A549 (cell line): ENCODE measurements at regions not wholly inside any gene's neighbourhood (a gene's known extent, or its start where the extent isn't known, plus 50 kb on each side); places are given as distances from the start of the nearest gene placed in this dataset.

Experiments used
- ATAC-seq, 2 experiments: fragments of 200-7000 bp in 1 of 2; fragments of >200 bp in 1 of 2; cut with Nextera tagmentation in 1 of 2; cut with Tn5 transposase in 1 of 2; 3 replicates each; pipeline versions ENCODE4 v1.8.0 to v1.9.1; 2018 to 2020; ENCODE audit warnings: mild to moderate bottlenecking in 1 of 2, moderate library complexity in 1 of 2
- CTCF ChIA-PET: fragments of 300-600 bp; sonication (Branson Sonifier 250); formaldehyde crosslinking; extraction: SDS; loops from one replicate; lab custom pipeline; 2021; ENCODE audit warnings: antibody characterized with exemption, inconsistent platforms; lab: Yijun Ruan, JAX
- POLR2A ChIA-PET: fragments of 350-600 bp; formaldehyde crosslinking; extraction: SDS; loops from one replicate; lab custom pipeline; 2021; ENCODE audit warnings: antibody characterized with exemption, inconsistent platforms; lab: Yijun Ruan, JAX
- DNase-seq, 2 experiments: peaks; one replicate each; pipeline versions ENCODE4 v3.0.0 to v3.0.0-alpha.2; 2011 to 2016; ENCODE audit warnings: low read depth in 1 of 2, low spot score in 1 of 2
- FAIRE-seq: peaks from 2 replicates; lab custom pipeline; 2011; peaks lifted over from hg19 to GRCh38; lab: Jason Lieb, UNC
- H3K27ac ChIP-seq, 2 experiments: fragments of >200 bp; sonication (Bioruptor Twin); formaldehyde crosslinking; 3 replicates each; pipeline ENCODE4 v1.5.1; 2016 to 2017
- H3K4me1 ChIP-seq: fragments of >200 bp; sonication (Bioruptor Twin); formaldehyde crosslinking; 3 replicates; pipeline ENCODE4 v1.6.1; 2016
- H3K4me2 ChIP-seq: fragments of >200 bp; sonication (Bioruptor Twin); formaldehyde crosslinking; 3 replicates; pipeline ENCODE4 v1.6.1; 2016
- H3K4me3 ChIP-seq: fragments of >200 bp; sonication (Bioruptor Twin); formaldehyde crosslinking; 3 replicates; pipeline ENCODE4 v1.5.1; 2016
- H3K9me3 ChIP-seq: fragments of >200 bp; sonication (Bioruptor Twin); formaldehyde crosslinking; 3 replicates; pipeline ENCODE4 v1.6.1; 2016
- ATOH8 ChIP-seq: fragments of 250-450 bp; sonication (Bioruptor Pico); IDR thresholded peaks from 2 replicates; pipeline ENCODE4 v1.5.0; 2020; ENCODE audit warnings: low read depth, mild to moderate bottlenecking, moderate library complexity
- CEBPB ChIP-seq, 2 experiments: fragments of >200 bp in 1 of 2; sonication (Bioruptor Twin) in 1 of 2; formaldehyde crosslinking in 1 of 2; IDR thresholded peaks; 2 replicates each; pipeline ENCODE4 v1.6.1; 2012 to 2016
- CHD4 ChIP-seq: fragments of 200-600 bp; sonication (generic); IDR thresholded peaks from 2 replicates; pipeline ENCODE4 v1.6.1; 2016; ENCODE audit warnings: antibody characterized with exemption, mild to moderate bottlenecking, borderline replicate concordance
- EHMT2 ChIP-seq: fragments of 200-600 bp; sonication (generic); IDR thresholded peaks from 2 replicates; pipeline ENCODE4 v1.6.1; 2016; ENCODE audit warnings: antibody characterized with exemption, low read depth, mild to moderate bottlenecking, moderate library complexity
- ELK1 ChIP-seq: fragments of 150-350 bp; IDR thresholded peaks from 2 replicates; pipeline ENCODE4 v1.6.1; 2014; ENCODE audit warnings: low read depth, mild to moderate bottlenecking, low read length
- EP300 ChIP-seq, 2 experiments: fragments of >200 bp; sonication (Bioruptor Twin); formaldehyde crosslinking; IDR thresholded peaks; 2 replicates in 1 of 2; 3 replicates in 1 of 2; pipeline ENCODE4 v1.6.1; 2016 to 2017
- ESRRA ChIP-seq: fragments of 150-350 bp; IDR thresholded peaks from 2 replicates; pipeline ENCODE4 v1.6.1; 2014; ENCODE audit warnings: mild to moderate bottlenecking, low read length, borderline replicate concordance
- FOSB ChIP-seq: fragments of 250-450 bp; sonication (Bioruptor Pico); IDR thresholded peaks from 2 replicates; pipeline ENCODE4 v1.5.0; 2020; ENCODE audit warnings: mild to moderate bottlenecking, moderate library complexity
- HEYL ChIP-seq: fragments of 250-450 bp; sonication (Bioruptor Pico); IDR thresholded peaks from 2 replicates; pipeline ENCODE4 v1.8.0; 2021; ENCODE audit warnings: mild to moderate bottlenecking, moderate library complexity
- HOXA7 ChIP-seq: fragments of 250-450 bp; sonication (Bioruptor Pico); IDR thresholded peaks from 2 replicates; pipeline ENCODE4 v1.5.0; 2020; ENCODE audit warnings: mild to moderate bottlenecking, moderate library complexity
- JUN ChIP-seq, 2 experiments: fragments of >200 bp; sonication (Bioruptor Twin); formaldehyde crosslinking; IDR thresholded peaks; 2 replicates in 1 of 2; 3 replicates in 1 of 2; pipeline ENCODE4 v1.6.1; 2016 to 2017
- JUNB ChIP-seq: fragments of >200 bp; sonication (Bioruptor Twin); formaldehyde crosslinking; IDR thresholded peaks from 2 replicates; pipeline ENCODE4 v1.6.1; 2016
- KDM1A ChIP-seq: fragments of 200-600 bp; sonication (generic); IDR thresholded peaks from 2 replicates; pipeline ENCODE4 v1.6.1; 2016; ENCODE audit warnings: low read depth, mild to moderate bottlenecking
- KDM5A ChIP-seq: fragments of 200-600 bp; sonication (generic); IDR thresholded peaks from 2 replicates; pipeline ENCODE4 v1.6.1; 2016; ENCODE audit warnings: antibody characterized with exemption, mild to moderate bottlenecking
- MAFK ChIP-seq: fragments of 450-650 bp; IDR thresholded peaks from 2 replicates; pipeline ENCODE4 v1.6.1; 2014; ENCODE audit not compliant: partially characterized antibody
- MAZ ChIP-seq: fragments of 150-350 bp; IDR thresholded peaks from 2 replicates; pipeline ENCODE4 v1.6.1; 2014; ENCODE audit warnings: antibody characterized with exemption, low read depth, low read length, borderline replicate concordance
- NFE2L2 ChIP-seq: fragments of 150-350 bp; conservative IDR thresholded peaks from 2 replicates; pipeline ENCODE4 v1.6.1; 2014; ENCODE audit warnings: low read length
- NPAS2 ChIP-seq: fragments of 250-450 bp; sonication (Bioruptor Pico); IDR thresholded peaks from 2 replicates; pipeline ENCODE4 v1.8.0; 2022; ENCODE audit warnings: mild to moderate bottlenecking, moderate library complexity, borderline replicate concordance
- POLR2A ChIP-seq: IDR thresholded peaks from 2 replicates; pipeline ENCODE4 v1.6.1; 2012; ENCODE audit warnings: mild to moderate bottlenecking, low read length
- RARB ChIP-seq: fragments of 250-450 bp; sonication (Bioruptor Pico); IDR thresholded peaks from 2 replicates; pipeline ENCODE4 v1.8.0; 2021; ENCODE audit warnings: mild to moderate bottlenecking, moderate library complexity
- REST ChIP-seq: fragments of 200-600 bp; sonication (generic); IDR thresholded peaks from 2 replicates; pipeline ENCODE4 v1.6.1; 2016; ENCODE audit warnings: antibody characterized with exemption, mild to moderate bottlenecking, moderate library complexity
- RNF2 ChIP-seq: fragments of 200-600 bp; sonication (generic); IDR thresholded peaks from 2 replicates; pipeline ENCODE4 v1.6.1; 2016; ENCODE audit warnings: low read depth, mild to moderate bottlenecking, antibody characterized with exemption, moderate library complexity, borderline replicate concordance
- SMC3 ChIP-seq: fragments of >200 bp; sonication (Bioruptor Twin); formaldehyde crosslinking; IDR thresholded peaks from 3 replicates; pipeline ENCODE4 v1.6.1; 2018; ENCODE audit warnings: inconsistent platforms
- TP53 ChIP-seq: fragments of 250-450 bp; sonication (Bioruptor Pico); IDR thresholded peaks from 2 replicates; pipeline ENCODE4 v1.5.0; 2021; ENCODE audit warnings: mild to moderate bottlenecking, moderate library complexity
- ZC3H11A ChIP-seq: fragments of 450-650 bp; IDR thresholded peaks from 2 replicates; pipeline ENCODE4 v1.6.1; 2014; ENCODE audit warnings: antibody characterized with exemption, mild to moderate bottlenecking
- ZFP36 ChIP-seq: fragments of 450-650 bp; IDR thresholded peaks from 2 replicates; pipeline ENCODE4 v1.6.1; 2014; ENCODE audit warnings: borderline replicate concordance; ENCODE audit not compliant: partially characterized antibody
- ZSCAN20 ChIP-seq: fragments of 250-450 bp; sonication (Bioruptor Pico); IDR thresholded peaks from 2 replicates; pipeline ENCODE4 v1.8.0; 2022; ENCODE audit warnings: mild to moderate bottlenecking, moderate library complexity
- WGBS: methylation state at CpG from one replicate; pipeline ENCODE4 v1.1.6; 2017; ENCODE audit errors: missing lambda C conversion rate; 5-methylcytosine and 5-hydroxymethylcytosine counted together
- TF ChIP-seq, protein P1 (sequence below): fragments of 450-650 bp; IDR thresholded peaks from 2 replicates; pipeline ENCODE4 v1.6.1; 2014; ENCODE audit warnings: antibody characterized with exemption
- TF ChIP-seq, protein P2 (sequence below): IDR thresholded peaks from 2 replicates; pipeline ENCODE4 v1.6.1; 2012
- TF ChIP-seq, protein P3 (sequence below): IDR thresholded peaks from 2 replicates; pipeline ENCODE4 v1.6.1; 2012
- TF ChIP-seq, protein P4 (sequence below): IDR thresholded peaks from 2 replicates; pipeline ENCODE4 v1.6.1; 2012; ENCODE audit warnings: low read depth, borderline replicate concordance

- TF ChIP-seq NFE2L2: no peak
- no peak for TF ChIP-seq HEYL (CRISPR knock-in tag)
- no peak for TF ChIP-seq FOSB (CRISPR knock-in tag)
- no peak for TF ChIP-seq CEBPB (IDR thresholded peaks at IDR 0.05)
- no peak for TF ChIP-seq RNF2
- TF ChIP-seq RARB (CRISPR knock-in tag): no peak
- no peak for TF ChIP-seq KDM5A
- TF ChIP-seq, protein P1, sequence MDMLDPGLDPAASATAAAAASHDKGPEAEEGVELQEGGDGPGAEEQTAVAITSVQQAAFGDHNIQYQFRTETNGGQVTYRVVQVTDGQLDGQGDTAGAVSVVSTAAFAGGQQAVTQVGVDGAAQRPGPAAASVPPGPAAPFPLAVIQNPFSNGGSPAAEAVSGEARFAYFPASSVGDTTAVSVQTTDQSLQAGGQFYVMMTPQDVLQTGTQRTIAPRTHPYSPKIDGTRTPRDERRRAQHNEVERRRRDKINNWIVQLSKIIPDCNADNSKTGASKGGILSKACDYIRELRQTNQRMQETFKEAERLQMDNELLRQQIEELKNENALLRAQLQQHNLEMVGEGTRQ: no peak
- TF ChIP-seq ZFP36: no peak
- TF ChIP-seq, protein P2, sequence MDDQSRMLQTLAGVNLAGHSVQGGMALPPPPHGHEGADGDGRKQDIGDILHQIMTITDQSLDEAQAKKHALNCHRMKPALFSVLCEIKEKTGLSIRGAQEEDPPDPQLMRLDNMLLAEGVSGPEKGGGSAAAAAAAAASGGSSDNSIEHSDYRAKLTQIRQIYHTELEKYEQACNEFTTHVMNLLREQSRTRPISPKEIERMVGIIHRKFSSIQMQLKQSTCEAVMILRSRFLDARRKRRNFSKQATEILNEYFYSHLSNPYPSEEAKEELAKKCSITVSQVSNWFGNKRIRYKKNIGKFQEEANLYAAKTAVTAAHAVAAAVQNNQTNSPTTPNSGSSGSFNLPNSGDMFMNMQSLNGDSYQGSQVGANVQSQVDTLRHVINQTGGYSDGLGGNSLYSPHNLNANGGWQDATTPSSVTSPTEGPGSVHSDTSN: no peak
- no peak for TF ChIP-seq ELK1
- TF ChIP-seq EHMT2: no peak
- TF ChIP-seq JUN (IDR thresholded peaks at IDR 0.05): no peak
- no peak for TF ChIP-seq KDM1A
- no peak for TF ChIP-seq ESRRA
- TF ChIP-seq TP53: no peak
- TF ChIP-seq ZSCAN20 (CRISPR knock-in tag): no peak
- TF ChIP-seq, all 56 proteins: peak for 0
- FAIRE-seq (no peak), DNase-seq (no peak), ATAC-seq (no peak)
- Histone ChIP-seq H3K4me3 (no peak overlapping the region), H3K27ac (no peak overlapping the region), H3K4me1 (no peaks in the 10 kb centered on the region), H3K9me3 (no peaks in the 10 kb centered on the region), H3K4me2 (no peak overlapping the region)
- POLR2A ChIA-PET: no interaction called here
- 73% methylated on average over 2 of the region's 2 CpGs for WGBS
- CTCF ChIA-PET: no interaction called here
These were observed 267.7 kb downstream of the PLOD2 start for GRCh38 chr3:145893331-145893730.

GRCh38 chr3:145898487-145898886 is 262.5 kb downstream of the PLOD2 start:
- H3K4me2 ChIP-seq: peak overlapping the region; percentile 65
- TF ChIP-seq MAFK (no peak), ELK1 (no peak), ESRRA (no peak), NPAS2 (no peak), CHD4 (no peak), KDM1A (no peak), ATOH8 (CRISPR knock-in tag) (no peak), JUNB (no peak), EP300 (IDR thresholded peaks at IDR 0.05) (no peak), HOXA7 (no peak), MAZ (no peak), REST (no peak), SMC3 (no peak), ZC3H11A (no peak), POLR2A (no peak), EHMT2 (no peak)
- TF ChIP-seq, protein P3, sequence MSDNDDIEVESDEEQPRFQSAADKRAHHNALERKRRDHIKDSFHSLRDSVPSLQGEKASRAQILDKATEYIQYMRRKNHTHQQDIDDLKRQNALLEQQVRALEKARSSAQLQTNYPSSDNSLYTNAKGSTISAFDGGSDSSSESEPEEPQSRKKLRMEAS: no peak
- TF ChIP-seq, protein P4, sequence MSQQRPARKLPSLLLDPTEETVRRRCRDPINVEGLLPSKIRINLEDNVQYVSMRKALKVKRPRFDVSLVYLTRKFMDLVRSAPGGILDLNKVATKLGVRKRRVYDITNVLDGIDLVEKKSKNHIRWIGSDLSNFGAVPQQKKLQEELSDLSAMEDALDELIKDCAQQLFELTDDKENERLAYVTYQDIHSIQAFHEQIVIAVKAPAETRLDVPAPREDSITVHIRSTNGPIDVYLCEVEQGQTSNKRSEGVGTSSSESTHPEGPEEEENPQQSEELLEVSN: no peak

More at GRCh38 chr3:145898487-145898886, 262.5 kb downstream of the PLOD2 start:
- no peak overlapping the region for H3K27ac ChIP-seq
- H3K4me3 ChIP-seq: peak overlapping the region; percentile 21; the same call in 1 of the 3 replicates
- no peaks in the 10 kb centered on the region for H3K4me1 ChIP-seq
- ATAC-seq: peak in 1 of 2 experiments; percentile 52; a peak in 2 of 6 replicates
- ChIA-PET POLR2A (no interaction called here), CTCF (no interaction called here)
- no peak for DNase-seq
- 27% methylated on average over 3 of the region's 3 CpGs for WGBS
- H3K9me3 ChIP-seq: no peaks in the 10 kb centered on the region
- FAIRE-seq: no peak
